ENCODE measurements at regions not wholly inside any gene's neighbourhood (a gene's known extent, or its start where the extent isn't known, plus 50 kb on each side); places are given as distances from the start of the nearest gene placed in this dataset.

GRCh38 chr3:36193448-36193847 lies 186.9 kb upstream of the STAC start:
- TF ChIP-seq ZNF501 (tag by site-specific recombination; IDR thresholded peaks at IDR 0.05) (no peak), CTCF (tag by site-specific recombination; IDR thresholded peaks at IDR 0.05) (no peak), ZFP3 (tag by site-specific recombination; IDR thresholded peaks at IDR 0.05; ENCODE audit: low read depth) (no peak)

Measured in HEK293 (cell line).